Small intestine (tissue), 7 donors: ENCODE measurements at regions not wholly inside any gene's neighbourhood (a gene's known extent, or its start where the extent isn't known, plus 50 kb on each side); places are given as distances from the start of the nearest gene placed in this dataset.
A peak's percentile ranks its signal among the peaks of the same experiment; 100 is the strongest.

Experiments
- DNase-seq, 2 donors: peaks; one replicate each; pipeline versions ENCODE4 v3.0.0 to v3.0.0-alpha.2; 2013
- FAIRE-seq: peaks from 2 replicates; lab custom pipeline; 2012; peaks lifted over from hg19 to GRCh38; lab: Jason Lieb, UNC
- H3K27ac ChIP-seq, 3 donors: one replicate each; pipeline ENCODE4 v1.5.1; 2013; ENCODE audit warnings: low read length in 2 of 3, mild to moderate bottlenecking in 2 of 3, control low read depth in 1 of 3, inconsistent platforms in 1 of 3, low read depth in 1 of 3, moderate library complexity in 1 of 3
- H3K27me3 ChIP-seq, 3 donors: one replicate each; pipeline ENCODE4 v1.6.1; 2013; ENCODE audit warnings: low read length in 3 of 3, inconsistent platforms in 1 of 3; ENCODE audit not compliant: control insufficient read depth in 3 of 3, insufficient read depth in 3 of 3
- H3K36me3 ChIP-seq, 3 donors: one replicate each; pipeline ENCODE4 v1.6.1; 2013; ENCODE audit warnings: low read length in 3 of 3, inconsistent platforms in 1 of 3, low read depth in 1 of 3, mild to moderate bottlenecking in 1 of 3, moderate library complexity in 1 of 3; ENCODE audit not compliant: control insufficient read depth in 3 of 3, insufficient read depth in 2 of 3
- H3K4me1 ChIP-seq, 3 donors: one replicate each; pipeline ENCODE4 v1.6.1; 2013; ENCODE audit warnings: low read length in 2 of 3, inconsistent platforms in 1 of 3, low read depth in 1 of 3, mild to moderate bottlenecking in 1 of 3, moderate library complexity in 1 of 3; ENCODE audit not compliant: control insufficient read depth in 3 of 3, insufficient read depth in 2 of 3
- H3K4me3 ChIP-seq, 3 donors: one replicate each; pipeline ENCODE4 v1.5.1; 2013; ENCODE audit warnings: low read length in 3 of 3, control low read depth in 1 of 3, inconsistent platforms in 1 of 3, low read depth in 1 of 3, mild to moderate bottlenecking in 1 of 3, moderate library complexity in 1 of 3
- H3K9me3 ChIP-seq, 2 donors: one replicate each; pipeline ENCODE4 v1.6.1; 2013; ENCODE audit warnings: low read depth in 1 of 2, low read length in 1 of 2; ENCODE audit not compliant: control insufficient read depth in 2 of 2, insufficient read depth in 1 of 2
- WGBS, 3 donors: extraction: QIAGEN DNeasy Blood & Tissue Kit; methylation state at CpG; one replicate each; pipeline ENCODE4 v1.1.7; 2013; 5-methylcytosine and 5-hydroxymethylcytosine counted together
- donor health status: healthy with polysubstance abuse.
- donor health status: control.
- donor health status: control.
- donor health status: Bipolar disorder and iron deficiency.
- donor health status: healthy.

- Histone ChIP-seq H3K9me3 (no peaks in the 10 kb centered on the region), H3K4me1 (no peaks in the 10 kb centered on the region), H3K27me3 (no peaks in the 10 kb centered on the region), H3K36me3 (no peaks in the 10 kb centered on the region), H3K27ac (no peak overlapping the region), H3K4me3 (no peak overlapping the region)
- FAIRE-seq (peak; percentile 15), DNase-seq (no peak)
These were observed 1985.1 kb downstream of the C4orf33 start for GRCh38 chr4:131081069-131081468.

- Histone ChIP-seq H3K9me3 (no peaks in the 10 kb centered on the region), H3K4me1 (no peaks in the 10 kb centered on the region), H3K4me3 (no peak overlapping the region), H3K27ac (no peak overlapping the region), H3K36me3 (no peaks in the 10 kb centered on the region), H3K27me3 (no peaks in the 10 kb centered on the region)
- FAIRE-seq (no peak), DNase-seq (no peak)
- WGBS, 3 donors, result 24 to 42% (median 36%) methylated on average over 3 of the region's 3 CpGs
These were observed 1989.0 kb downstream of the C4orf33 start for GRCh38 chr4:131084997-131085396.

DNA sequence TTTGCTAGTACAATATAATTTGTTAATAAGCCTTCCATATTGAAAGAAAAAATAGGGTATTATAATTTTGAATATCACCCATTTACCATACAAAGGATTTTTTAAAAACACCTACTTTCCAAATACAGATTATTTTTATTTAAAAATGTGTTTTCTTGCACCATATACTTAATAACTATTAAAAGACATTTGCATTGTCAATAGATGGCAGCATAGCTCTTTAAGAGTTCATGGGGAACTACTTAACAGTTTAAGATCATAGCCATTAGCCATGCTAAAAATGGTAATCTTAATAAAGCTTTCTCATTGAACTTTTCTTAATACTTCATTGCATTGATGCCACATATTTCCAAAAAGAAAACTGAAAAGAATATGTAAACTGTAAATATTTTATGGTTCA is 1995.9 kb downstream of the C4orf33 start:
- Histone ChIP-seq H3K4me3 (no peak overlapping the region), H3K27me3 (no peaks in the 10 kb centered on the region), H3K36me3 (no peaks in the 10 kb centered on the region), H3K9me3 (no peaks in the 10 kb centered on the region), H3K27ac (no peak overlapping the region), H3K4me1 (no peaks in the 10 kb centered on the region)
- DNase-seq (peak; percentile 1 to 15), FAIRE-seq (no peak)

DNA sequence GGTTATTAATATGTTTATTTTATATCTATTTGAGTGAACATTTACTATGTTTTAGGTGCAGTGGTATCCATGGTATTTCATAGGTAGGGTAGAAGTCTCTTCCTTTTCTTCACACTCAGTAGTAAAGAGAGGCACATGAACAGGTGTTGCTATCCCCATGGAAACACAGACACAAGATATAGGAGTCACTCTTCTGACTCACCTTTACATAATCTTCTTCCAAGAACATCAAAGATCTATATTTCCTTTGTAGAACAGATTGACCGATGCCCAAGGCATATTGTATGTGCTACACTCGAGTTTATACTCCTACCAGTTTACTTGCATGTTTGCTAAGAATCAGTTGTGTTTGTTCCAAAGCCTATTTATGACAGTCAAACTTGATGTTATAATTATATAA is 1997.4 kb downstream of the C4orf33 start:
- DNase-seq (no peak), FAIRE-seq (no peak)
- Histone ChIP-seq H3K27ac (no peak overlapping the region), H3K4me3 (no peak overlapping the region), H3K27me3 (no peaks in the 10 kb centered on the region), H3K9me3 (no peaks in the 10 kb centered on the region), H3K36me3 (no peaks in the 10 kb centered on the region), H3K4me1 (no peaks in the 10 kb centered on the region)
- WGBS, 3 donors, result 42 to 67% (median 52%) methylated on average over 2 of the region's 2 CpGs

DNA sequence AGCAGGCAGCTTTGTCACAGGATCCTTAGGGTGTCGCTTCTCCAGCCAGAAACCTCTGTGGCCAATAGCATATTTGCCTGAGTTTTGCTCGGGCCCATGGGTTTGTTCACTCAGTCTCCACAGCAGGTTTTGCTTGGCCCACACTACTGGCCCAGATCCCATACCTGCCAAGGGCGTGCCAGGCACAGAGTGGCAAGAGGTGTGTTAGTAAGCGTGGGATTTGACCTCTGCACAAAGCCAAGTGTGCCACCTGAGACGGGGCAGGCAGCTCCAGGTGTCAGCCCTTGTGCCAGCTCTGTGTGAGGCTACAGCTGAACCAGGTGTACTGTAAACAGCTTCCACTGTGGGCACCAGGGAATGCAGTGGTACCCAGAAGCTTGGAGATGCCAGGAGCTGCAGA is 2003.0 kb downstream of the C4orf33 start:
- DNase-seq (no peak), FAIRE-seq (no peak)
- WGBS, 3 donors, result 48 to 86% (median 55%) methylated on average over 5 of the region's 5 CpGs
- no peaks in the 10 kb centered on the region for H3K27me3 ChIP-seq
- no peaks in the 10 kb centered on the region for H3K4me1 ChIP-seq
- H3K4me3 ChIP-seq, result no peak overlapping the region
- H3K27ac ChIP-seq, result no peak overlapping the region
- H3K36me3 ChIP-seq, result no peaks in the 10 kb centered on the region
- peaks cover 0 to 18% of the 10 kb centered on the region in 2 donors for H3K9me3 ChIP-seq

GRCh38 chr4:131113273-131113672 is 2017.3 kb downstream of the C4orf33 start:
- Histone ChIP-seq H3K36me3 (no peaks in the 10 kb centered on the region), H3K4me3 (no peak overlapping the region), H3K9me3 (no peaks in the 10 kb centered on the region), H3K27me3 (no peaks in the 10 kb centered on the region), H3K27ac (no peak overlapping the region), H3K4me1 (no peaks in the 10 kb centered on the region)
- WGBS, 3 donors, result 71 to 87% (median 77%) methylated on average over 3 of the region's 3 CpGs
- no peak for DNase-seq
- FAIRE-seq, result no peak

DNA sequence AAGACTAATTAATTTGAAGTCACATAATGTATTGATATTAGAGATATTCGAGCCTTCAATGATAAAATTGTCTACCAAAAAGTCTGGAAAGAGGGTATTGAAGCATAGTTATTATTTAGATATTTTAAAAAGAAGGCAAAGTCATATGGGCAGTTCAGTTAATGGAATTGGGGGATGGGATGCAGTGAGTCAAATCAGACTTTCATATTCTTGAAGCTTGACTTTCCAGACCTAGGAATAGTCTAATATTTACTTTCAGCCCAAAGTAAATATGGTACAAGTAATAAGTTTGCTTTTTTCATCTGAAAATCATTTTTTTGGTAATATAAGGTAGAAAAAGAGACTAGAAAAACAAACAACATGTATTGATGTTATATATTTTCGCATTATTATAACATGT is 2017.8 kb downstream of the C4orf33 start:
- FAIRE-seq (no peak), DNase-seq (no peak)
- H3K9me3 ChIP-seq, result no peaks in the 10 kb centered on the region
- H3K27me3 ChIP-seq, result no peaks in the 10 kb centered on the region
- no peak overlapping the region for H3K4me3 ChIP-seq
- H3K27ac ChIP-seq, result no peak overlapping the region
- WGBS, 3 donors, result 55 to 76% (median 56%) methylated on average over 2 of the region's 2 CpGs
- no peaks in the 10 kb centered on the region for H3K36me3 ChIP-seq
- no peaks in the 10 kb centered on the region for H3K4me1 ChIP-seq

GRCh38 chr4:131119661-131120060 is 2023.7 kb downstream of the C4orf33 start:
- FAIRE-seq (no peak), DNase-seq (no peak)
- H3K4me1 ChIP-seq, result no peaks in the 10 kb centered on the region
- no peaks in the 10 kb centered on the region for H3K36me3 ChIP-seq
- H3K4me3 ChIP-seq, result no peak overlapping the region
- no peaks in the 10 kb centered on the region for H3K27me3 ChIP-seq
- H3K9me3 ChIP-seq, result no peaks in the 10 kb centered on the region
- H3K27ac ChIP-seq, result no peak overlapping the region

- H3K4me3 ChIP-seq, result no peak overlapping the region
- DNase-seq (no peak), FAIRE-seq (no peak)
- 88 to 95% (median 95%) methylated on average over 2 of the region's 2 CpGs for WGBS, 3 donors
- no peak overlapping the region for H3K27ac ChIP-seq
- H3K9me3 ChIP-seq, result no peaks in the 10 kb centered on the region
- H3K27me3 ChIP-seq, result no peaks in the 10 kb centered on the region
- H3K36me3 ChIP-seq, result no peaks in the 10 kb centered on the region
- no peaks in the 10 kb centered on the region for H3K4me1 ChIP-seq
These were observed 2011.9 kb upstream of the PCDH10 start for GRCh38 chr4:131137196-131137595.
